NCI-H2196 (cell line): ENCODE measurements at regions not wholly inside any gene's neighbourhood (a gene's known extent, or its start where the extent isn't known, plus 50 kb on each side); places are given as distances from the start of the nearest gene placed in this dataset.

Experiments used
- DNase-seq: peaks from one replicate; lab custom pipeline; 2025; ENCODE audit not compliant: unreplicated experiment; lab: John Stamatoyannopoulos, UW

DNA sequence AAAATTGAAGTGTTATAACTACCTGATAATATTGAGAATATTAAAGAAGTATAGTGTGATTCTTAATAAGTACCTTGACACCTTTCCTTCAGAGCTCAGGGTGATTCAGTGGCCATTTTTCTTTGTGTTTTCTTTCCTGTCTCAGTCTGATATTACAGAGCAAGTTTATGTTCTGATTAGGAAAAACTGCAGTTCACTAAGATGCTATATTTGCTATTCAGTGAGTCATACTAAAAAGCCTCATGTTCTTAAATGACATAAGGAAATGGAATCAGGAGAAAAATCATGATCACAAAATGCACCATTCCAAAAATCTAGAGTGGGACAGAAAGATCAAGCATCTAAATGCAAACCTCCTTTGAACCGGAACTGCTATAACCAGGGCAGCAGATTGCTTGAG lies 390.6 kb upstream of the ATP2B1 start:
- DNase-seq: no peak

DNA sequence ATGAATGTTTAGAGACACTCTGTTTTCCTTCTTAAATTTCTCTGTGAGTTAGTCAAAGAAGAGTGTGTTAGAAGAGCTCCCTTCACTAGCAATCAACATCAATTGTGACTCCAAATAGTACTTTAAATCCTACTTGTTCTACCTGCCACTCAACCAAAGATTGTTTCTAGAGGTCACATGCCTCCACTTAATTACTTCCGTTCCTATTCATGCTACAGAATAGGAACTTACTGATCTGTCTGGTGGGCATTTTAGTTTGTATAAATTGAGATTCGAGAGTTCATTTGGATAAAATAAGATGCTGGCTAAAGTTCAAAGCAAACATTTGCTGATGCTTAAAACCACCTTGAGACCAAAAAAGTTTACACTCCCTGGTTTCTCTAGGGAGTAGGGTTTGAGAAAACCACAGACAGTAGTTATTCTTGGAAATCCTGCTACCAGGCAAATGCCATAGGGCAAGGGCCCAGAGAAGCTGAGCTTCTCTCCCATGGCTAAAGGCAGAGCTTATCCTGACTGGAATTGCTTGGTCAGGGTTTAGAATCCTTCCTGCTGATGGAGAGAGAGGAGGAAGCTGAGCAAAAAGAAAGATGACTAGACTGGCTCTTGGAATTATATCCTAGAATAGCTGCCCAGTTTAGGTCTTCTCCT lies 389.6 kb upstream of the ATP2B1 start:
- no peak for DNase-seq

DNA sequence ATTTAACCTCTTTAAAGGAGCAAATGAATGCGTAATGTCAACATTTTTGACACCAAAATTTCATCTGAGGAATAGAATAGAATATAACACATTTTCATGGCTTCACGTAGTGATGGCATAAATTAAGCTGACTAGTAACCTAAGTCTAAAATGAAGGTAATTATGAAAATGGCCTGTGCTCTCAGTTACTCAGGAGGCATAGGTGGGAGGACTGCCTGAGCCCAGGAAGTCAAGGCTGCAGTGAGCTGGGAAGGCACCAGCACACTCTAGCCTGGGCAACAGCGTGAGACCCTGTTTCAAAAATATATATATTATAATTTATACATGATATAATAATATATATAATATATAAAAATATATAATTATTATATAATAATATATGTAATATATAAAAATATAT lies 383.2 kb upstream of the ATP2B1 start:
- no peak for DNase-seq

DNA sequence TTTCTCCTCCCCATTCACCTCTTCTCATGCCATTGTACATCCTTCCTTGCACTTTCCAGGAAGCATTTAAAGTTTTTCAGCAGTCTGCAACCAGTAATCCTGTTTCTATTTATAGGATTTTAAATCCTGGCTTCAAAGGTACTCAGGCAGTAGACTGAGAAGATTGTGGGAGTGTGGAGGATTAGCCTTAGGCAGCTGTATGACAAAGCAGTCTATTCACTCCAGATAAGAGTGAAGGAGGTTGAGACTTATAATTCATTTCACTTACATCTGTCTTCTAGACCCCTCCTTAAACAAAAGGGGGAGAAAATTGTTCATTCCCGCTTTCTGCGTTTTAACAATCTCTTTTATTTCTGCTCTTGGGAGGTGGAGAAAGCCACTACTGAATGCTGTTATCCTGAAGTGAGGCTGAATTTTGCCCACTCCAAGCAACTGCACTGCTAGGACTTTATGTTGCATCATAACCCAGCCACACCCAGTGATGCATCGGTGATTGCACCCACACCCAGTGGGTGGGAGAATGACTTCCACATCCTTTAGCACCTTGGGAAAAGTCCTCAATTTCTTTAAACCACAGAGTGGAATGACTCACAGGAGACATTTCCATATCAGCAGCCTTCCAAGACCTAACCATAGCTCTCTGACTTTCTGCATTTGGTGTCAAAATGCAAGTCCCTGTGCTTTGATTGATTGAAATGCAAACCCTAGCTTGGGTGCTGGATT lies 382.5 kb upstream of the ATP2B1 start:
- DNase-seq: no peak

DNA sequence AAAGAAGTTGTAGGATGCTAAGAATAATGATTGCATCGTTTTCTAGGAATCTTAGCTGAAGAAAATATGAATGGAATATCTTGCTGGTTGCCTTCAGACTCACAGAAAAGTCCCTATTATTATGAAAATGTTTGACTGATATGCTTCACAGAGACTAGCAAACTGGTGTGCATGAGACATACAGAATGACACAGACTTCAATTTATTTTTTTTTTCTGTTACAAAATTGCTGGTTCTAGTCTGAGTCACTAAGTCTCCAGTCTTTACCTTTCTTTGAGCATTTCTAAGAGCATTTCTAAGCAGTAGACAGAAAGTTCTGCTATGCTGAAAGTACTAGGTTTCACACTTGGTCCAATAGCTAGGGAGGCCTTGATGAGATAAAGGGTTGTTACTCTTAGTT lies 377.6 kb upstream of the ATP2B1 start:
- DNase-seq: no peak

DNA sequence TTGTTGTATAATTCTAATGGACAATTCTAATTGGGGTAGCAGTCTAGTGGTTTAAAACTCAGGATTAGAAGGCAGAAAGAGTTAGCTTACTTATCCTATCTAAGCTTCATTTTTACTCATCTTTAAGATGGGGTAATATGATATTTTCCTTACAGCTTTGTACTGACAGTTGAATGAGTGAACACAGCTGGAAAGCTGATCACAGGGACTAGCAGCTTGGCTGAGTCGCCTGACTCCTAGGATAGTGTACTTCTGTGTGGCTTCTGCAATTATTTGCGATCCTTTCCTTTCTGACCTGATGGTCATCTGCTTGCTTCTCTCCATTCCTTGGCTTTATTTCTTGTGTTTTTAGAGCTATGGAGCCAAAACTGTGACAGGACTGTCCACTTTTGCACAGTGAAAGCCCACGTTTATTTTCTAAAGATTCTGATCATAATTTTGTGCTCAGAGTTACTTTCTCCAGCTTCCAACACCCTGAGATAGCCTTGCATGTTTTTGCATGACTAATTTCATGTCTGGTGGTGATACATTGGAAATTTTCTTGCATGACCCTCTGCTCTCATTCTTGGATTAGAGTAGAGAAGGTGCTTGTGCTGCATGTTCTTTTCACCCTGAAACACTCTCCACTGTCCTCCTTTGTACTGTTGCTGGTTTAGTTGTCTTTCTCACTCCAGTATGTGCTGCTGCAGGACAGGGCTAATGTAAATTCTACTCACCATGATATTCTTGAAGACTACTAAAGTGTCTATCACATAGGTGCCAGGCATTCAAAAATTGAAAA lies 377.0 kb upstream of the ATP2B1 start:
- DNase-seq: no peak

DNA sequence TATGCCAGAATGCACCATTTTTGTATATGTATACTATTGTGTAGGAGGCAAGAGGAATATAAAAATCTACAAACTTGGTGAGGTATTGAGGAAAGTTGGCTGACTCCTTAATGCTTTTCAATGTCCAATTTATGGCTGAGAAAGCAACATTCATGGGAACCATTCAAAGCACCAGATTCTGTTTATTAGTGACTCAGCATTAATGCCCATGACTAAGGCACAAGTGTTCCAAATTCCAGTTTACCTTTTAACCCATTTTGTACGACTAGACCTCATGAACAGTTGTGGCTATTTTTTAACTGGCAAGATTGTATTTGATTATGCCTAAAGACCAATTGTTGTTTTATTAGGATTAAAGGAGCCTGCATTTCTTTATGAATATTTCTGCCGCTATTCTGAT lies 375.4 kb upstream of the ATP2B1 start:
- DNase-seq: no peak

DNA sequence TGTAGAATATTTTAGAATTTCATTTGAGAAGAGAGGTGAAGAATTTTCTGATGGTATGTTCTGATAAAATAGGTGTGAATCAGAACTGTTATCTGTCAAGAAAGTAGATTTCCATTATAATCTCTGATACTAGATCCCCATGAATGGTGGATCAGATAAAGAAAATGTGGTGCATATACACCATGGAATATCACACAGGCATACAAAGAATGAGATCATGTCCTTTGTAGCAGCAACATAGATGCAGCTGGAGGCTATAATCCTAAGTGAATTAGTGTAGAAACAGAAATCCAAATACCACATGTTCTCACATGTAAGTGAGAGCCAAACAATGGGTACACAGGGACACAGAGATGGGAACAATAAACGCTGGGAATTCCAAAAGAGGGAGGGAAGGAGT lies 372.0 kb upstream of the ATP2B1 start:
- DNase-seq: no peak

DNA sequence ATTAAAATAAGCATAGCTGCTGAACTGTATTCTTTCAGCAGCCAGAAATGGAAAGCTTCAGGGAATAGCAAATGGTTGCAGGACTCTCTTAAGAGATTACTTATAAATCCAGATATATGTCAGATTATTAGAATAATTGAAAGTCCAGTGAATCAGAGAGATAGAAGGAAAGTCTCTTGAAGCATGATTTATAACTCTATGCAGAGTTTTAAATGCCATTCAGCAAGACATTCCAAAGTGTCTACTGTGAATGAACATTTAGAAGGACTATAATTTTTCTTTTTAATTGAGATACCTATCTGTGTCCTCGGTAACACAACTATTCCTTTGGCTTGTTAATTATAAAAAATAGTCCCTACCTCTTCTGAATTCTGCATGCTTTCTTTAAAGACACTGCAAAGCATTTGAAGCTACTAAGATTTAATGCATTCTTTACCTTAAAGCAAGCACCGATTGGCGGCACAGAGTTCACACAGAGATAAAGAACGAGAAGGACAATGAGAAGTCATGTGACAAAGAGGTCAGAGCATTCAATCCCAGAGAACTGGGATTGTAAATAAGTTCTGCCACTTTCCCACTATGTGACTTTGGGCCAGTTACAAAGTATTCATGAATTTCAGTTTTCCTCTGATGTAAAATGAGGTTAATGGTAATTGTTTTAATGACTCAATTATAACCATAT lies 371.0 kb upstream of the ATP2B1 start:
- no peak for DNase-seq

DNA sequence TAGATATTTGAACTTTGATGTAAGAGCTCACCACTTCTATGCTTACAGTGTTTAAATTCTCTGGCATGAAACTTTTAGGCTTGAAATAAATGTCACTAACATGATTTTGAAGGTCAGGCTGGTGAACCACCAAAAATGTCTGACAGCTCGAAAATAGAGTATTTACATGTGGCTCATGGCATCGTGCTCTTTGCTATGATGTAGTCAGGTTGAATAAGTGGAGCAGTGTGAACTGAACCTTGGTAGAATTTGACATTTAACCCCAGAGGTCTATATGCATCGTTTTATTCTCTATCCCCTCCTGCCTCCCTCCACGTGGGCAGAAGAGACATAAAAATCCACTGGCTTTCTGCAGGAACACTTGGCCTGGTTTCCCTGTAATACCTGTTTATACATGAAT lies 369.7 kb upstream of the ATP2B1 start:
- DNase-seq: no peak

DNA sequence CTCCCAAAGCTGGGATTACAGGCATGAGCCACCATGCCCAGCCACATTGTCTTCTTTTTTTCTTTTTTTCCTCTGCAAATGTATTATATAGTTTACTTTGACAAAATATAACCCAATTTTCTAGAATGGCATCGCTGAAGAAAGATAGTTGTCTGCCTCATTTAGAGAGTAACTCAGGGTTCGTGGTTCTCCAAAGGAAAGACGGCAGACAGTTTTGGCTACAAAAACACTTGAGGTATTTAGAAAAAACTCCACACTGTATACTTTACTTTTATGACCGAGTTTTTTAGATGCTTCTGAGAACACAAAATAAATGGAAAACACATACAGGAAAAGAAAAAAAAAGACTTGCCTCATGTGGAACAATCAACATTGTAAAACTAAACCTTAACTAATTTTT lies 369.1 kb upstream of the ATP2B1 start:
- no peak for DNase-seq

DNA sequence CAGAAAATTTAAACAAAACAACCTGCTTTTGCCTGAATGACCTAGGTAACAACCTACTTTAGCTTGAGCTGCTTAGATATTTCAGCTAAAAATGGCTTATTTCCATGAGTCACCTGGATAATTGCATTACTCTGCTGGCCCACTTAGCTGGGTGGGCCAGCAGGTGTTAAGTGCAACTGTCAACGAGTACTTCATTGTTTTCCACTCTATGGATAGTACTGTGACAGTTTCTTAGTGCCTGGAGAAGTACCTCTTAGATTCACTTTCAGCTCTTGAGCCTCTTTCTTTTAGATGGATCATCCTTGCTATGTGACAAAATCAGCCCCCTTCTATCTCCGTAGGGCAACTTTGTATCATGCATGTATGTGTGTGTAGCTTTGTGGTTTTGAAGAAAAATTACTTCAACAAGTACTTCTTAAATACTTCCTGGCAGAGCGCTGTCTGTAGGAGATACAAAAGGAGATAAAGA lies 368.2 kb upstream of the ATP2B1 start:
- no peak for DNase-seq

DNA sequence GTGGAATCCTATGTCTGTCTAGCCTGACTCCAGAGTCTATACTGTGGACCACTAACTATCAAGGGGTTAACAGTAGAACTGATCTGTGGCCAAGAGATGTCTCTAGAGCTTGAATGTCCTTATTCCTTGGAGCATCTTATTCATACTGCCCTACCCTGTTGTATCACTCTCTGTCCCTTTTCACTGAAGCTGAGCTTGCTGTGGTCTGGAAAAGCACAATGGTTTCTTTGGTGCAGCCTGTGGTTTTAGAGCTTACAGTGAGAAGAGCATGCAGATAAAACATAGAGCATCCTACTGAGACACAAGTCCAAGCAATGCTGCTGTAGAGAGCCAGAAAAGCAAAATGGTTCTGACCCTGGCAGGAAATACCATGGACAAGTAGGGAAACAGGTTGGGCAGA lies 367.0 kb upstream of the ATP2B1 start:
- no peak for DNase-seq

DNA sequence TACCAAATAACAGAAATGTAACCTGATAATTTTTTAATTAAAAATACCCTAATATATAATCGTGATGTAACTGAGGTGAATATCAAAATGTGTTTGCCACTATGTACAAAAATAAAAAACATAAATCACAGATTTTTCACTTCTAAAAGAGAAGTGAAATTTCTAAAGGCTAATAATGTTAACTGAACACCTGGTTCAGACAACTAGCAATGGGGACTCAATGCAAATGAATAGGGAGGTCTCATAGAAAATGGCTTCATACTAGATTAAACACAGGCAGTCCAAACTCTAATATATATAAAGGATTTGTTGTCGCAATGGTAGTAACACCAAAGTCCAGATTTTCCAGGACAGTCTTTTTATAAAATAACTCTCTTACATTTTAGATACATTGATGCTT lies 365.4 kb upstream of the ATP2B1 start:
- no peak for DNase-seq

DNA sequence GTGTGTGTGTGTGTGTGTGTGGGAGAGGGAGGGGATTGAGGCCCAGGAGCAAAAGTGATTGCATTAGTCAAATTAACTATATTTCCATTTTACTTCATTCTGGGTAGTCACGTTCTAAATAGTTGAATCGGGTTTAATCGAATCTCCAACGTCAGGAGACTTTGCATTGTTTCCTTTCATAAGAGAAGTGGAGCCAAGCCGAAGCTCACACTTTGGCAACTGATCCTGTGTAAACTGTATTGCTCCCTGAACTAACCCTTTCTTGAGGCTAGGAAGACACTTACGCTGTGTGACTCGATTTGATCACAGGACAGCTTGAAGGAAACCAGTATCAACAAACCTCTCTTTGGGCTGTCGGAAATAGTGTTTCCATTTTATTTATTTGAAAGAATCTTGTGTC lies 363.4 kb upstream of the ATP2B1 start:
- DNase-seq: no peak

DNA sequence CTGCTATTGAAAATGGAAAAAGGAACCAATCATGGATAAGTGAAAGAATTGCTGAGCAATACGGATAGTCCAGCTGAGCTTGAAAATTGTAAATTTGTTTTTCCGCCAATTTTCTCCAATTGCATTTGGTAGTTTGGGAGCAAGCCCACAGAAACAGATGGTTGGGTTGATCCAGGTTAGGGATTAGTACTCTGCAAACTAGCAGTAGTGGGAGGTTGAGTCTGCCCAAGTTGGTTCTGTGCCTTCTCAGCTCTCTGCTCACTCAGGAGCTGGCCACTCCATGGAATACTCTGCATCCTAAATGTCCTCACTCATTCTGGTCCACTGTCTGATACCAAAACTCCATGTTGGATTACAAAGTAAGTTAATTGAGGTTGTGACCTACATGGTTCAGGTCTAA lies 361.1 kb upstream of the ATP2B1 start:
- DNase-seq: no peak

DNA sequence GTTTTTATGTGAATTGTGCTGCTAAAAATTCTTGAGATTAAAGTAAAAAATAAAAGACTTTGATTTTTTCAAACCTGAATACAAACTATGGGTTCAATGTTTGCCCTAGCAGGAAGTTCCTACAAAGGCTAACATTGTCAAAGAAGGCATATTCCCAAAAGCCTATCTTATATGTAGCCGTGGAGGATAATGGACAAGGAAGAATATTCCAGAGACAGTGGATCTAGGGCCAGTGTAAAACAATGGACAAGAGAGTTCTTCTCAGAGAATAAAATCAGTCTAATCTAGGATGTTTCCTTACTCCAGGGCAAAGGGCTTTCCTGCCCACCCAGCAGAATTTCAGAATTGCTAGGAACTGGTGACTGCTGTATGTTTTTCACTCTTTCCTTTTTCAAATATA lies 359.2 kb upstream of the ATP2B1 start:
- DNase-seq: no peak

DNA sequence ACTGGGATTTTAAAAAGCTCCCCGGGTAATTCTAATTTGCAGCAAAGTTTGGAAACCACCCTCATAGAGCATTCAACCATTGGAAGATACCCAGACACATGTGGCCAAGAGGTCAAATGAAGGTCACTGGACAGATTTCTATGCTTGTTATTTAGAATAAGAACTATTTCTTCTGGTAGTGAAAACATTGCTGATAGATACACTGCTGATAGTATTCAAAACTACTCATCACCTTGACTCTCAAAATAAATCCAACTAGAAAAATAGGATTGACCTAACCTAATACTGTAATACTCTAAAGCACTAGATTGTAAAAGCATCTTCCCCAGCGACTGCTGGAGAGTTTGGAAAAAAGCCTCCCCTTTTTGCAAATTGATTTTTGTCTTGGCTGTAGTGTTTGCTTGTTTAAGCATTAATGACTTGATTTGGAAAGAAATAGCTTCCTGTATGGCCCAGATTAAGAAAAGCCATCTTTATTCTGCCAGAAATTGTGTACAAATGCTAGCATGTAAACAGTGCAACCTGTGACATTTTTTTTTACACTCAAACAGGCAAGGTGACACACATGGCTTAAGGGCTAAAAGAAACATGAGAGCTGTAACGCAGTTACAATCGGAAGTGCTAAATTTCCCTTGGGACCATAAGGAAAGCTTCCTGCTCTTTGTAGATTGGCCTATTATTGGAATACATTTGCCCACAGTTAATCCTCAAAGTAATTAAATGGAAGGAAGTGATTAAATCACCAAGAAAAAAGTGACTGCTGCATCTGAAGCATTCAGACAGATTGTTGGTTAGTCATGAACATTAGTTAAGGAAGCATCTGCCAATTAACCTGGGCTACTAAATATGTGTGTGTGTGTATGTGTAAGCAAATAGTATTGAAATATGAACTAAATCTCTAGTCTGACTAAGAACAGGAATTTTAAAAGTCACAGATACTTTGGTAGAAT lies 356.5 kb upstream of the ATP2B1 start:
- no peak for DNase-seq

DNA sequence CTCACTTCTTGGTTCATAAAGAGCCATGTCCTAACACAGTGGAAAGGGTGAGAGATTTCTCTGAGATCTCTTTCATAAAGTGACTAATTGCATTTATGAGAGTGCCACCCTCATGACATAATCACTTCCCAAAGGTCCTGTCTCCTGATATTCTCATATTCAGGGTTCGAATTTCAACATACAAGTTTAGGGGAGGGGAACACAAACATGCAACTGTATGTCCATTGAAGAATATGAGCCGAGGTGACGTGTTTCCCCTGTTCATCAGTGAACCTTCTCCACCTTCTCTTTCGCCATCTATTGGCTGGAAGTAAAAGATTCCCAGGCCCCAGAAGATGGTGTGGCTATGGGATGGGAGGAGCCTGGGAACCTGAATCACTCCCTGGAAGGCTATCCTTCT lies 354.2 kb upstream of the ATP2B1 start:
- DNase-seq: no peak

DNA sequence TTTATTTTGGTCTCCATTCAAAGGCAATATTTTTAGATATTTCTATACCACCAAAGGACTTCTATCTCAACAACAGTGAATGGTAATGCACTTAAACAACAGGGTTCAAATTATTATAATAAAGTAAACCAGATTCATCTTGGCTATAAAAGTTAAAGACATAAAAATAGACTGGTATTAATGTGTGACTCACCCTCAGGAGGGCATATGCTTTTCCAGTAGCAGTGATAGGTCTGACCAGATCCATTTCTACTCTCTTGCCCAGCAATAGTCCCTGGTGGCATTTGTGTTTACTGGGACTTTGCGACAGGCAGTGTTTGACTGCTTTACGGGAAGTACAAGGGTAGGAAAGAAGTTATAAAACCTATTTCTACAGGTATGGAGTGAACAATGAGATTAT lies 353.2 kb upstream of the ATP2B1 start:
- no peak for DNase-seq

DNA sequence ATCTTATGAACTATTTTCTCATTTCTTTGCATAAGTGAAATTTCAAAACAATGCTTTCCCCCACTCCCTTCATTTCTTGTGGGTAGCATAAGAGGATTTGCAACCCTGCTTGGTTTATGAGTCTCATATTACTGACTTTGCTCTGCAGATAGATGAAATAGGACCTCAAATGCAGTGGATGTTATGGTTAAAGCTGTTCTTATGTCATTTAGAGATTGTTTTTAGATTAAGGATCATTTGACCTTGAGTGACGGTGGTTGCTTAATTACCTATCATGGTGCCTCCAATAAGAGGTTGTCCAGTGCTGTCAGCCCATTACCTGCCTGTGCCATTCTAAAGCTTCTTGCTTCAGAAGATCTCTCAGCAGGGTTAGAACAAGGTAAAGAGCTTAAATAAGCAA lies 351.4 kb upstream of the ATP2B1 start:
- no peak for DNase-seq
